GM13976 (cell line): ENCODE measurements at regions not wholly inside any gene's neighbourhood (a gene's known extent, or its start where the extent isn't known, plus 50 kb on each side); places are given as distances from the start of the nearest gene placed in this dataset.

Experiments
- DNase-seq: peaks from one replicate; pipeline ENCODE4 v3.0.0; 2012; ENCODE audit warnings: low spot score
- in situ Hi-C: fragments of 300-500 bp; cut with MboI; formaldehyde crosslinking; loops from one replicate; pipeline ENCODE4 v1.12.0; 2022; ENCODE audit warnings: low sequenced_read_pairs, mixed read lengths, inconsistent platforms; ENCODE audit not compliant: unreplicated experiment
- TF ChIP-seq, protein P1 (sequence below): IDR thresholded peaks from 2 replicates; pipeline ENCODE4 v1.5.1; 2012; ENCODE audit warnings: borderline replicate concordance, mild to moderate bottlenecking; ENCODE audit not compliant: insufficient read depth; ENCODE audit errors: extremely low read depth, missing control alignments, control extremely low read depth

DNA sequence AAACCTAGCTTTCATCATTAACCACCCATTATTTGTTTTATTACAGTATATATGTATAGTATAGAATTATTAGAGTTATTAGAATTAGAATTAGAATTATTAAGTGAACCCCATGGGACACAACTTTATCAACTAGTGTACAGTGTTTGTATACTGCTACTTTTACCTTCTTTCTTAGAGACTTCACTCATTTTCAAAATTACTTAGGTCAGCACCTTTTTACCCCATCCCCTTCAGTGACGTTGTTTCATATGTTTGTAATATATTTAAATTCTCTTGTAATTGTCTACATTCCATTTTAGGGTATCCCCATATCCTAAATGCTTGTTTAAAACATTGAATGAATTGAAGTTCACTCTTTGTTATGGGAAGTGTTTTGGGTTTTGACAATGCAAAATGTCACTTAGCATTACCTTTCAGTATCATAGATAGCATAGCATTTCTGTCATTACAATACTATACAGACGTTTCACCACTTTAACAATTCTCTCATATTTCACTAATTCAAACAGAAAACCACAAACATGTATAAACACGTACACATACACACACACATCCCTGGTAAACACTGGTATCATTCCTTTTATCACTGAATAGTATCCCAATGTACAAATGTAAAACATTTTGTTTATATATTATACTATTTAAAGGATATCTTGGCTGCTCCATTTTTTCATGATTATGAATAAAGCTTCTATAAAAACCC, 229.9 kb upstream of the MAGI2 start:
- in situ Hi-C loops = no loop called here
- TF ChIP-seq, protein P1, sequence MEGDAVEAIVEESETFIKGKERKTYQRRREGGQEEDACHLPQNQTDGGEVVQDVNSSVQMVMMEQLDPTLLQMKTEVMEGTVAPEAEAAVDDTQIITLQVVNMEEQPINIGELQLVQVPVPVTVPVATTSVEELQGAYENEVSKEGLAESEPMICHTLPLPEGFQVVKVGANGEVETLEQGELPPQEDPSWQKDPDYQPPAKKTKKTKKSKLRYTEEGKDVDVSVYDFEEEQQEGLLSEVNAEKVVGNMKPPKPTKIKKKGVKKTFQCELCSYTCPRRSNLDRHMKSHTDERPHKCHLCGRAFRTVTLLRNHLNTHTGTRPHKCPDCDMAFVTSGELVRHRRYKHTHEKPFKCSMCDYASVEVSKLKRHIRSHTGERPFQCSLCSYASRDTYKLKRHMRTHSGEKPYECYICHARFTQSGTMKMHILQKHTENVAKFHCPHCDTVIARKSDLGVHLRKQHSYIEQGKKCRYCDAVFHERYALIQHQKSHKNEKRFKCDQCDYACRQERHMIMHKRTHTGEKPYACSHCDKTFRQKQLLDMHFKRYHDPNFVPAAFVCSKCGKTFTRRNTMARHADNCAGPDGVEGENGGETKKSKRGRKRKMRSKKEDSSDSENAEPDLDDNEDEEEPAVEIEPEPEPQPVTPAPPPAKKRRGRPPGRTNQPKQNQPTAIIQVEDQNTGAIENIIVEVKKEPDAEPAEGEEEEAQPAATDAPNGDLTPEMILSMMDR = no peak
- DNase-seq = no peak

DNA sequence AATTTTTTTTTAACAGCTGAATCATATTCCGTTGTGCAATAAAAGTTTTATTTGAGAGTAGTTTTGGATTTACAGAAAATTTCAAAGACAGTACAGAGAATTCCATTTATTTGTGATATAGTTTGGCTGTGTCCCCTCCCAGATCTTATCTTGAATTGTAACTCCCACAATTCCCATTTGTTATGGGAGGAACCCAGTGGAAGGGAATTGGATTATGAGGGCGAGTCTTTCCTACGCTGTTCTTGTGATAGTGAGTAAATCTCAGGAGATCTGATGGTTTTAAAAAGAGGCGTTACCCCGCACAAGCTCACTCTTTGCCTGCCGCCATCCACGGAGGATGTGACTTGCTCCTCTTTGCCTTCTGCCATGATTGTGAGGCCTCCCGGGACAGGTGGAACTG, 228.0 kb upstream of the MAGI2 start:
- in situ Hi-C loops = no loop called here
- TF ChIP-seq, protein P1 = no peak
- no peak for DNase-seq

DNA sequence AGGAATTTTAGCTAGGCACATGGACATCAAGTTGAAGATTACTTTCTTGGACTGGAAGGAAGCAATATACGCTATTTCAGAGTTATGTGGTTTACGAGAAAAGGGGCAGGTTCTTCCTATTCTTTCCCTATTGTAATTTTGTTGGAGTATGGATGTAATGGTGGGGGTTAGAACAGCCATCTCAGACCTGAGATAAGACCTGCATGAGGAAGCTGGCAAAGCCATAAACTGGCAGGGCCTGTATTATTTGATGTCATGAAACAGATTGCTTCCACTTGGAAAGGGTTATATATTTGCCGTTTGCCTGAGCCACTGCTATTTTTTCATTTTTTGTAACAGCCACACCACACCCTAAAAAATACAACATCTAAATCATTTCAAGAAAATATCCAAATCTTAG, 220.5 kb upstream of the MAGI2 start:
- in situ Hi-C loops = no loop called here
- DNase-seq = no peak
- TF ChIP-seq, protein P1 = no peak

DNA sequence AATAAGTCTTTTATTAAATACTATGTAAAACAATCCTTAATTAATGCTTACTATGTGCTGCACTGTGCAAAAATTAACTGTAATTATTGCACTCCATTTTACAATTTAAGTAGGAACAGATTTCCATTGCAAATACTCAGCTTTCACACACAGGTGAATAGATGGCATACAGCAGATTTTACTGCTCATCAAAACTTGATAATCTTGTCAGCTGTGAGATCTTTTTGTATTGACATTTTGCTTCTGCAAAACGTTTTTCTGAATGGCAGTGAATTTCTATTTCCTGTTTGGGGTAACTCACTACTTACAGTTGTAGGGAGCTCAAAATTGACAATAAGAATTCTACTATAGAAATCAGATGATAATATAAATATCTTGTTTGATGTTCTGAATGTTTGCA, 220.0 kb upstream of the MAGI2 start:
- in situ Hi-C loops = no loop called here
- TF ChIP-seq, protein P1 = no peak
- no peak for DNase-seq

DNA sequence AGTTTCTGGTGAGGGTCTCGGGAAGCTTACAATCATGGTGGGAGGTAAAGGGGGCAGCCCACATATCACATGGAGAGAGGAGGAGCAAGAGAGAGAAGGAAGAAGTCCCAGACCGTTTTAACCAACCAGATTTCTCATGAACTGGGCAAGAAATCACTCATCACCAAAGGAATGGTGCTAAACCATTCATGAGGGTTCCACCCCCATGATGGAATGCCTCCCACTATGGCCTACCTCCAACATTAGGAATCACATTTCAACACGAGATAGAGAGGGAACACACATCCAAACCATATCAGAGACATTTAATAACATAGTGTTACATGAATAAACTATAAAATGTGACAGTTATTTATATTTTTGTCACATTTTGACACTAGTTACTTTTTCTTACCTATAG, 214.8 kb upstream of the MAGI2 start:
- TF ChIP-seq, protein P1 = no peak
- DNase-seq = no peak
- in situ Hi-C loops = no loop called here

DNA sequence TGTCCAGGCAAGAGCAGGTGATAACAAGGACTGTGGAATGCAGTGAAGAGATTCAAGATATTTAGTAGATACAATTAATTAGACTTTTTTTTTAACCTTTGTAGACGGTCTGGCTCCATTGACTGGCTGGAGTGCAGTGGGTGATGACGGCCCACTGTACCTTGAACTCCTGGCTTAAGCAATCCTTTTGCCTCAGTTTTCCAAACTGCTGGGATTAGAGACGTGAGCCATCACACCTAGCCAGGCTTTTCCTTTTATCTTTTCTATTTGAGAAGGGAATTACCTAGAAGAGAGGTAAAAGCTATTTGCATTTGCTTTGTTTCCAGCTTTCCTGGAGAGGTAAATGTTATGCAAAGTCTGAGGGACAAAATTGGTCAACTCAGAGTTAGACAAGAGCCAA, 213.0 kb upstream of the MAGI2 start:
- in situ Hi-C loops = no loop called here
- TF ChIP-seq, protein P1 = no peak
- no peak for DNase-seq
